HL-60 (cell line): ENCODE measurements at regions not wholly inside any gene's neighbourhood (a gene's known extent, or its start where the extent isn't known, plus 50 kb on each side); places are given as distances from the start of the nearest gene placed in this dataset.

Experiments
- CTCF ChIP-seq: IDR thresholded peaks from one replicate; pipeline ENCODE4 v1.5.1; 2011; ENCODE audit warnings: low read length, control low read depth, inconsistent platforms; ENCODE audit not compliant: insufficient read depth
- POLR2AphosphoS5 ChIP-seq: IDR thresholded peaks from 2 replicates; pipeline ENCODE4 v1.6.1; 2012; ENCODE audit warnings: low read depth
- REST ChIP-seq: IDR thresholded peaks from 2 replicates; pipeline ENCODE4 v1.6.1; 2012; ENCODE audit warnings: low read depth; ENCODE audit not compliant: insufficient replicate concordance
- SPI1 ChIP-seq: IDR thresholded peaks from 2 replicates; pipeline ENCODE4 v1.6.1; 2012; ENCODE audit warnings: low read depth, mild to moderate bottlenecking, borderline replicate concordance

GRCh38 chr16:22635801-22636200 lies 125.1 kb downstream of the NPIPB5 start:
- no peak for TF ChIP-seq POLR2AphosphoS5
- TF ChIP-seq REST, result no peak
- TF ChIP-seq CTCF, result no peak
- TF ChIP-seq SPI1, result no peak
